Right forelimb (tissue), 1 donor: ENCODE measurements at regions not wholly inside any gene's neighbourhood (a gene's known extent, or its start where the extent isn't known, plus 50 kb on each side); places are given as distances from the start of the nearest gene placed in this dataset.
A peak's percentile ranks its signal among the peaks of the same experiment; 100 is the strongest.

ENCODE experiments used
- DNase-seq: peaks from one replicate; pipeline ENCODE4 v3.0.0-alpha.2; 2018

DNA sequence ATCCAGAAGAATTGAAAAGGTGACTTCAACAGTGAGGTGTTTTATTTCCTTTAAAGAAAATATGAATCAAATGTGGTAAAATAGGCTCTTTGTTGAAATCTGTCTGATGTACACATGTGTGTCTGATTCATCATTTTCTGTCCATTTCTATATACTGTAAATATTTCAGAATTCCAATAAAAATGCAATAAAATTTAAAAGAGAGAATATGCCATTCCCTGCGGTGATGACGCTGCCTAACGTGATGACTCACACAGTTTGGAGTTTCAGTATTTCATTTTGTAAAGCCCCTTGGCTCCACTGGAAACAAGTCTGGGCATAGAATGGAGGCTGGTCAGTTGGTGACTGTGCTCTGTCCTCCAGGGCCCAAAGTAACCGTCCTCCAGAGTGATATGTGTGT is 482.5 kb upstream of the CDH5 start:
- no peak for DNase-seq

DNA sequence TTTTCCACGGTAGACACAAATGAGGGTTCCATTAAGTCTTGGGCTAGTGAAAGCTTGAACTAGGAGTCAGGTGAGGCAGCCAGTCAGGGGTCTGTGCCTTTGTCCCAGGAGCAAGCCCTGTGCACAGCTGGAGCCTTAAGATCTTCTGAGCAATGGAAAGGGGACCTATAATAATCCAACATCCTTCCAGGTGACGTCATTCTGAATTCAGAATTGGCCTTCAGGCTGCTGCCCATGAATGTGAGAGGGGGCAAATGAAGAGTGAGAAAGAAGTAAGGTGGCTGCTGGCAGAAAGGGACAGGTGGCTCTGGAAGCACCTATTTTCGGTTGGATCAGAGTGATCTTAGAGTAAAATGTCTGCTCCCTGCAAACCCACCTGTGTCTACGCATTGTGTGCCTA is 488.1 kb upstream of the CDH5 start:
- no peak for DNase-seq

DNA sequence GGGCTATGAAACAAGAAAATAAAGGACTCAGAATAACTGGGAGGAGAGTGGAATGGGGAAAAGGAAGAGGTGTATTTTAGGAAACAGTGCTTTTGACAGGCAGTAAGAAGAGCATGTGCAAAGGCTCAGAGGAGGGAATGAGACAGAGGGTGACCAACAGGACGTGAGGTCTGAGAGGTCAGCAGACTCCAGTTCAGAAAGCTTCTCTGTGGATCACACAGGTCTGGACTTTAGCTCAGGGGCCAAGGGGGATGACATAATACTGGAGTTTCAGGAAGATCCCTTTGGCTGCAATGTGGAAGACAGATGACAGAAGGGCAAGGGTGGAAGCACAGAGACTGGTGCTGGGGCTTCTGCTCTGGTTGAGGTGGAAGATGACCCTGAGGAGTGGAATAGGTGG is 489.9 kb upstream of the CDH5 start:
- no peak for DNase-seq

DNA sequence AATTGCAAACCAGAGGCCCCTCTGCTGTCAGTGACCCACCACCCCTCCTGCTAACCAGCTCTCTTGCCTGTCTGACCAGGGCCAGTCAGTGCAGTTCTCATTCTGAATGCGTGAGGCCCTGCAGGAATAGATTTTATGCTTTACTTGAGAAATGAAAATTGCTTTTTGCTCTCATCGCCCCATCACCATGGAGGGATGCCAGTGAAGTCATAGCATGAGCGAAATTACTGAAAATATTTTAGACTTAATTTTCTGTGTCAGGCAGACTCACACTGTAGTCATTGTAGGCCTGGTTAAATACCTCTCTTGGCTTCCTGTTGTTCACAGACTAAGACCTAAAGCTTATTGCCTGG is 490.5 kb upstream of the CDH5 start:
- no peak for DNase-seq

DNA sequence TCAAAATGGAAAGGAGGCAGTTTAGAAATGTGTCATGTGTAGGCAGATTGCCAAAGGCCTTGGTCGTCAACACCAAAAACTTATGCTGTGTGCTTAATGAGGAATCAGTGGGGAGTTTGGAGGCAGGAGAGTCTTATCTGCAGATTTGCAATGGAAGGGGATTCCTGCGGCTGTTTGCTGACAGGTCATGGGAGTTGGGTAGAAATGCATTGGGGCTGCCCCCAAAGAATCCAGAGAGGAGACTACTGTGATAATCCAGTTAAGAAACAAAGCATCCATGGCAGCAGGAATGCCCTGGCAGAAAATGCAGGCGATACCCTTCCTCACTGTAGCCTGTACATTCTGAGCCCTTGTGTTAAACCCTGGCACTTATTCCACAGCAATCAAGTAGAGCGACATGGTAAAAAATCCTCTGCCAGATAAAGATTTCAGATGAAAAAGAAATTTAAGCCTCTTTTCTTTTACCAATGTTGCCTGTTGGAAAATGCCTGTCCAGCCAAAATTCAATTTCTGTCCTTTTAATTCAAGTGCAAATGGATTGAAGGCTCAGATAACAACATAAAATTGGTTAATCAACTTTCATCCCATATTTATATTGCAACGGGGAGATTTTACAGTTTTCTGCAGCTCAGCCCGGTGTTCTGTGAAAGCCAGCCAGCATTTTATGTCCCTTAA is 491.0 kb upstream of the CDH5 start:
- no peak for DNase-seq

DNA sequence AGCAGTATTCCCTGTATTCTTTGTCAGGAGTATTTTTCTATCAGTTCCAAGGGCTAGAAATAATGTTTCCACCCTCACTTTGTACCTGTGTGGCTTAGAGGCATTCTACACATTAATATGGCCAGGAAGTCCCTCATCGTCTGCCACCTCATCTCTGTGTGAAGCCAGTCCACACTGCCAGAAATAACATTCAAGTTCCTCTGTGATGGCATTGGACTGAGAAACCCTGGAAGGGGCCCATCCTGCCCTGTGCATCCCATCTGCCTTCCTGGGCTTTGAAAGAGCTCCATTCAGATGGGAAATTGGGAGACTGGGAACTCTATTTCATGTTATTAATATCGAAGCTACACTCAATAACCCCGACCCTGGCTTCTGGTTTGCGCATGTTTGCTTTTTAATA is 497.2 kb upstream of the CDH5 start:
- DNase-seq, result no peak

DNA sequence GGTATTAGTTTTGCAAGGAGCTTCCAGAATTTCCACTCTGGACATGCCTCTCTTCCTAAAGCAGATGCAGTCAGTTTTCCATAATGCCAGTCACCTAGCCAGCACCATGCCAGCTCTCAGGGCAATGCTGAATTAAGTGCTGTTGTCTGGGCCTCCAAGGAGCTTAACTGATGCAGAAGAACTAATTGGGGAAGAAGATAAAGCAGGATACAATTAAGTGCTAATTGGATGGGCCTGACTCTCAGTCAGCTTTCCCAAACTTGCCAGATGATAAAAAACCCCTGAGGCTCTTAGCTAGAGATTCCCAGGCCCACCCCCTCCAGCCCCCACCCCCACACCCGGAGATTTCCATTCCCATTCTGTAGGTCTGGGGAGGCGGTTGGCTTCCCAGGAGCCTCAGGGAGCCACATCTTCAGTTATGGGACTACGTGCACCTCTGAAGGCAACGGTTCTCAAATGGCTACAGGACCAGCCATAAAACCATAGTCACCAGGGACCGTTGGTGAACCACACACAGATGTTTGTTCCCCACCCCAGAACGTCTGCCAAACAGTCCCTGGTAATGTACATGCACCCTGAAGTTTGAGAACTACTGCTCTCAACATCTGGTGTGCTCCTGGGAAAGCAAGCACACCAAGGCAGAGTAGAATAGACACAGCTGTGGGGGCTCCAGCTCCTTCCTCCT is 499.1 kb upstream of the CDH5 start:
- DNase-seq, result no peak

DNA sequence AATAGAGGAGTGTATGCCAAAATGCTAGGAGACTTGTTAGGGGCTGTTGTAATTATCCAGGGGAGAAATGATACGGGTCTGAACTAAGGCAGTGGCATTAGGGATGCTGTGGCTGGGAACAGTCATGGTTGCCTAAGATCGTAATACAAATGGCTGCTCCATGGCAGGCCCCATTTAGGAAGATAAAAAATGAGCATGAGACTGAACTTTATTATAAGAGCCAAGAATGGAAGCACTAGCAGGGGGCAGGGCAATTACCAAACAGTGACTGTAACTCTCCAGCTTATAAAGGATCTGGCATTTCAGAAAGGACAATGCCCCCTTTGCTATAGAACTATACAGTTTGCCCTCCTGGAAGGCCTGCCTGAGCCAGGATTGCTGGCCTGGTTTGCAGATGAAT is 503.3 kb upstream of the CDH5 start:
- no peak for DNase-seq

DNA sequence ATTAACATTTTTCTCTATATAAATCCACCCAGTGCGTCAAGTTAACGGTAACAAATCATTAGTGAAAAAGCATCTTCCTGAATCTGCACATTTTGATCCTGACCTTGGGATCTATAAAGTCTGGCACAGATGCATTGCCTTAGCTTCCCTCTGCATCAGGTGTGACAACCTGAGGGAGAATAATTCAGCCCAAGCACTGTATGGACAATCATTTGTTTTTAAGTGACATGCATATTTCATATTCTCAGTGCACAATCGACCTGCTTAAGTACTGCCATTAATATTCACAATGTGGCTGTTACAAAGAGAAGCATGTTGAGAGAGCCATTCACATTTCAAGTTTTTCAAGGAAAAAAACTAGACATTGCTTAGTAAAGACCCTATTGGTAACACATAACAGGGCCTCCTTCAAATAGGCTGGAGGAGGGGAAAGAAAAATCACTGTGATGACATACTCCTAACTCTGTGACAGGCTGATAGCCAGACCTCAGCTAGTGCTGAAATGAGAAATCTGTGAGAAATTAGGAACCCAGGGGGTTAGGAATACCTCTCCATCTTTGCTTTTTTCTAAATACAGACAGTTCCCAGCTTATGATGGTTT is 505.3 kb upstream of the CDH5 start:
- peak; percentile 5 for DNase-seq

DNA sequence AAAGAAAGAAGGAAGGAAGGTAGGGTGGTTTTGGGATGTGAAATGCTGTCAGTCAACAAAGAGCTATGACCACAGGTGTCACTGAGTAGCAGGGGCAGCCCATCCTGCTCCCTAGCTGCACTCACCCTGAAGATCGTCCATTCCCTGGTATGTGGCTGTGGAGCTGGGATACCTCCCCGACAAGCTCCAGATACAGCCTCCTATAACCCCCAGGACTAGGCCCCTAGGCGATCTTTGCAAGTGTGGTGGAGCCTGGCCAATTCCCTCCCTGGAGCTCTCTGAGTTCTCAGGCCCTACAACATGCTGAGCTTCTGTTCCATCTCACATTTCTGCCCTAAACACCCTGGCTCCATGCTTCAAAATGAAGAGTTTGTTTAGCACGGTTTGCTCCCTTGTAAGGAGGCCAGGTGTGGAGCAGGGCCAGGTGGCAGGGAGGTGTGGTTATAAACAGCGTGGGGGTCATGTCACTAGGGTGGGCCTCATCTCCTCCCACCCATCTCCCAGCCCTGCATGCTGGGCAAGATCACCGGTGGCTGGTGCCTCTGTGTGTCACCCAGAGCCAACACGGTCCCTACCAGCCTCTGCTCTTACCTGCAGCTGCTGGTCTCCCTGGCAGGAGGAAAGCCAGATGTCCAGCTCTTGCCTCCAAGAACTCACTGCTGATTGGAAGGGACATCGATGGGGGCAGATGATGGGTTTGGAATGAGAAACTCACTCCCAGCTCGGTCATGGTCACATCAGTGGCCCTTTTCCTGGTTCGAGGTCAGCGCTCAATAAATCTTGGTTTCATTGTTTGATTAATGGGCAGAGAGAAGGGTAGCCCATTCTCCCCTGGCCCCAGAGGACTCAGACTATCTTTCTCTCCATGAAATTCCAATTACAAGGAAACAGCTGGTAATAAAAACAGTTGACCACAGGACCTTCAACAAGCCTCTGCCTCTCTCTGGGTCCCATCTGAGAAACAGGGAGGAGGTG is 511.0 kb upstream of the CDH5 start:
- peak; percentile 18 for DNase-seq

DNA sequence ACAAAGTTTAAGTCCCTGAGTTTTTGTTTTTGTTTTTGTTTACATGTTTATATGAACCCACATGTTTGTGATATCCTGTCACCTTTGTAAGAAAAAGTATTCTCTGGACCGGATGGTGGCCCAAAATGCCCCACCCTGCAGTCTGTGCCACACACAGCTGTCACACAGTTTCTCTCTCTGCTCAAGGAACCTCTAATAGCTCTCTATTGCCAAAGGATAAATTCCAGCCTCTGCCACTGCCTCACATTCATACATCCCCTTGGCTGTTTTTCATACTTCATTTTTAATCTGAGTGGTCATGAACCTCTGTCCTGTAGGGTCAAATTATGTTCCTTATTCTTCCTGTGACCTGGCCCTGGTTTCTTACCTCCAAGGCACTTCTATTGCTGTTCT is 520.3 kb upstream of the CDH5 start:
- DNase-seq, result peak; percentile 2

DNA sequence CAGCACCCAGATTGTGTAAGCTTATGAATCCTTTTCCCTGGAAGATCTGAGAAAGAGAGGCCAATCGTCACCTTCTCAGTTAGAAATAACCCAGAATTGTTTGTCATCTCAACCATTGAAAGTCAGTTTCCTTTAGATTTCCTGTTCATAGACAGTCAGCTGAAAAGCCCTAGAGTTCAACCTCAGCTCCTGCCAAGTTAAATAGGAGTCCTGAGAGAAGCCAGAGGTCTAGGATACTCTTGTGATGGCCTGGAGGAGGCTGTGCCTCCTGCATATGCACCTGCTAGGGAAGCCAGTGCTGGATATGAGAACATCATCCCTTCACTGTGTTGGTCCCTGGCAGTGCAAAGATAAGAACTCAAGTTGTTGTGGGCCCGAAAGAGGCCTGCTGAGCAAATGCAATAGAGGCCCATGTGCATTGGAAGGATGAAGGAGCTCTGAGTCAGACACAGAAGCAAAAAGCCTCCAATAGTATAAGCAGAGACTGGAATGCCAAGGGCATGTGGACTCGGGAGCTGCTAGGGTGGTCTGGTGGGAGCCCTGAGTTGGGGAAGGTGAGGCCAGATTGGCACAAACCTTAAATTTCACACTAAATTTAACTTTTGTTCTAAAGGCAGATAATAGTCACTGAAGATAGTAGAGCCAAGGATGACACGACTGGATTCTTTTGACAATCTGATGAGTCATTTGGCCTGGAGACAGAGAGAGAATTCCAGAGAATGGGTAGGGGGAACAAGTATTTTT is 520.9 kb upstream of the CDH5 start:
- DNase-seq, result peak; percentile 32

DNA sequence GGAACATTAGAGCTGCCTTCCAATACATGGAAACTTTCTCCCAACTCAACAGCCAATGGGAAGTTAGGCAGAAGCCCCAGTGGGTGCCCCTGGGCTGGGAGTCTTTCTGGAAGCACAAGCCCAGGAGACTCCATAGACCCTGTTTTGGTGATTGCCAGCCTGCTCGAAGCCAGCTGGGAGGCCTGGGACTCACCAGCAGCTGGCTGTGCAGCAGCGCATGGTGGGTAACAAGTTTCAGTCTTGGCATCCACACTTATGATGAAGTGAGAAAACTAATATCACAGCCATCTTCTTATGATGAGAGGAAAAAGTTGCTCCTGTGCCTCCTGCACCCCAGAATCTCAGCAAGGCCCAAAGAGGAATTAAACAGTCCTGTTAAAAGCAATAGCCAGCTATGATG is 522.5 kb upstream of the CDH5 start:
- DNase-seq, result peak; percentile 53

DNA sequence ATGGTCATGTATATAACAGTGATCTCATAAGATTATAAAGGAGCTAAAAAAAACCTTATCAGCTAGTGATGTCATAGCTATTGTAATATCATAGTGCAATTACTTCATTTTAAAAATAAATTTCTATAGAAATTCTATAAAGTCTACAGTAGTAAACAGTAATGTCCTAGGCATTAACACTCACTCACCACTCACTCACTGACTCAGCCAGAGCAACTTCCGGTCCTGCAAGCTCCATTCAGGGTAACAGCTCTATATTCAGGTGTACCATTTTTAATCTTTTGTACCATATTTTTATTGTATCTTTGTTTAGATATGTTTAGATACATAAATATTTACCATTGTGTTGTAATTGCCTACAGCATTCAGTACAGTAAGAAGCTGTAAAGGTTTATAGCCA is 524.4 kb upstream of the CDH5 start:
- DNase-seq, result no peak

DNA sequence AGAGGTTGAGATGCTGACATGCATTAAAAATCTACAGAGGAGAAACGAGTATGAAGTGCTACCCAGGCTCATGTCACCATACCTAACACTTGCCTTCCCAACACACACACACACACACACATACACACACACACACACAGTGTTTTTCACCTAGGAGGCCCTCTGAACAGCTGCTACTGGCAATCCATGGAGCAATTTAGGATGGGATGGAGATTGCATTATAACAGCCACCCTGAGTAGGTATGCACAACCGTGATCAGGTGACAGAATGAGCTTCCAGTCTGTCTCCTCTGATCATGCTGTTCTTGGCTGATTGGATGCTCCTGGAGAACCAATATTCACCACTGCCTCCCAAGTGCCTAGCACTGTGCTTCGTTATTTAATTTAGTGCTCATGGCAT is 528.5 kb upstream of the CDH5 start:
- DNase-seq, result no peak

DNA sequence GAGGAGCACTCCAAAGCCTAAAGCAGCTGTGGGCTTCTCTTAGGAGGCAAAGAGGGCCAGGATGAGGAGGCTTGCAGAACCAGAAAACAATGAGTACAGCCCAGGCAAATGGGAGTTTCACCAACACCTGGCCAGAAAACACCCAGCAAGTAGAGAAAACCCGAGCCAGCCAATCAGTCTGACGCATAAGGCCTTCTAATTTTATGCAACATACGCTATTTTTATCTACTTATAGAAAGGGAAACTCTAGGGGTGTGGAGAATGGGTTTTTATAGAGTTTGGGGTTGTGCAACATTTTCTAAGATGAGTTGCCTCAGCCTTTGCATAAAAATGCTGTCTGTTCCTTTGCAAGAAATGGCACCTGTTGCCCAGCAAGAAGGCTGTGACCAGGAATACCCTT is 529.0 kb upstream of the CDH5 start:
- no peak for DNase-seq

DNA sequence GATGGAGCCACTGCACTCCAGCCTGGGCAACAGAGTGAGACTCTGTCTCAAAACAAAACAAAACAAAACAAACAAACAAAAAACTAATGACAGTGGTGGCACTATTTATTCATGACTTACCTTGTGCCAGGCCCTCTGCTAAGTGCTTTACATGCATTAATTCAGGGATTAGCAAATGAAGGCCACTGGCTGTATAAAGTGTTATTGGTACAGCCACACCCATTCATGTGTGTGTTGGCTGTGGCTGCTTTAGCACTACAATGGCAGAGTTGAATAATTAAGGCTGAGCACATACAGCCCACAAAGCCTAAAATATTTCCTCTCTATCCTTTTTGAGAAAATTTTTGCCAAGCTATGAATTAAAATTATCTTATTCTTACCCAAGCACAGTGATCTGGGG is 531.8 kb upstream of the CDH5 start:
- no peak for DNase-seq

DNA sequence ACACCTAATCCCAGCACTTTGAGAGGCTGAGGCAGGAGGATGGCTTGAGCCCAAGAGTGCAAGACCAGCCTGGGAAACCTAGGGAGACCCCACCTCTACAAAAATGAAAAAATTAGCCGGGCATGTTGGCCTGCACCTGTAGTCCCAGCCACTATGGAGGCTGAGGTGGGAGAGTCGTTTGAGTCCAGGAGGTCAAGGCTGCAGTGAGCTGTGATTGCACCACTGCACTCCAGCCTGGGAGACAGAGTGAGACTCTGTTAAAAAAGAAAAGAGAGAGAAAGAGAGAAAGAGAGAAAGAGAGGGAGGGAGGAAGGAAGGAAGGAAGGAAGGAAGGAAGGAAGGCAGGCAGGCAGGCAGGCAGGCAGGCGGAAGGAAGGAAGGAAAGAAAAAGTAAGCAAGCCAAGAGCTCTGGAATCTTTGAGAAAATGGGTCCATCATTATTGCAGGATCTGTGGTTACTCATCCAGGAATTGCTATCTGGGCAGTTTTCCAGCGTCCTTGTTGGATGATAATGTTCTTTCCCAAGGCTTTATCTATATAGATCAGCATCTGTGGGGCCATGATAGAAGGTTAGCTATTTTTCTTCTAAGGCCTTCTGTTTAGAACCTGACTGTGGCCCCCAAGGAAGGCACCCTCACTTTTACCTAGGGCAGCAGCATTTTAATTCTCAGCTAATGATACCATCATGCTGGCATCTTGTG is 533.2 kb upstream of the CDH5 start:
- DNase-seq, result no peak

DNA sequence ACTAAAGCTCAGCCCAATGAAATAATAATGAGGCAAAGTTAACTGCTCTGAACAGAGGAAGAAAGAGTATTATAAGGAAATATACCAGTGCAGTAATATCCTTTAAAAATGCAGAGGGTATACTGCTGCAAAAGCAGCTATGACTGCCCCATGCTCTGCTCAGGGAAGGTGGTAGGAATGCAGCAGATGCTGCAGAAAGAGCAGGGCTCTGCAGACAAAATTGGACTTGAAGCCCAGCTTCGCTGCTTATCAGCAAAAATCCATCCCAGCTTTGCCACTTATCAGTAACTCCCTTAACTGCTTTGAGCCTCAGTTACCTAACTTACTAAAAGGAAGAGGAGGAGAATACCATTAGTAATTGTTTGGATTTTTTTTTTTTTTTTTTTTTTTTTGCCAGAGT is 533.8 kb upstream of the CDH5 start:
- no peak for DNase-seq

DNA sequence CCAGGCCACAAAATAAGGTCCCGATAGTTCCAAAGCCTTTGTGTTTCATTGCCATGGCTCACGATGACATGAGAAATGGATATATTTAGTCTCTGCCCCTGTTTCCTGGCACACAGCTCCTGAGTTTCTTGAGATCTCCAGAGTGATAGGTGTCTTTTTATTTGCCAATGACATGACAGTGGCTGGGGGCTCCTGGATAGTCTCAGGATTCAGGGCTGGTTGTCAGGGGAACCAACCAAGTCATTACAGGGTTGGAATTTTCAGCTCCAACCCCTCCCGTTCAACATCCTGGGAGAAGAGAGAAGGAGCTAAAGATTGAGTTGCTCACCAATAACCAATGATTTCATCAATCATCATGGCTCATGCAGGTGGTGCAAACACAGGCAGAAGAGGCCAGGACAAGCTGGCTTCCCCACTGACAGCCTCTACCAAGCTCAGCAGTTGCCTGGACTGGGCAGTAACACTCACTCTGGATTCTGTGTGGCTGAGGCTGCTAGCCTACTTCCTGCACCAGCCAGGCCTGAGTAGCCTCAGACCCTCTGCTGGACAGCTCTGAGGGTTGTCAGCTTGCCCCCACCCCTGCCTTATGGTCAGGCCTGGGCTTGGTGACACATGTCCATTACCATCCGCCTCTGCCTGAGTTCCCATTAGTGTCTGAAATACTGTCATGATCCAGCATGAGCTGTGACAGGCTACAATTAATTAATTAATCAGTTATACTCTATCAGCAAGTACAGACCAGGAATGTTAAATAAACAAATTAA is 534.4 kb upstream of the CDH5 start:
- DNase-seq, result no peak

DNA sequence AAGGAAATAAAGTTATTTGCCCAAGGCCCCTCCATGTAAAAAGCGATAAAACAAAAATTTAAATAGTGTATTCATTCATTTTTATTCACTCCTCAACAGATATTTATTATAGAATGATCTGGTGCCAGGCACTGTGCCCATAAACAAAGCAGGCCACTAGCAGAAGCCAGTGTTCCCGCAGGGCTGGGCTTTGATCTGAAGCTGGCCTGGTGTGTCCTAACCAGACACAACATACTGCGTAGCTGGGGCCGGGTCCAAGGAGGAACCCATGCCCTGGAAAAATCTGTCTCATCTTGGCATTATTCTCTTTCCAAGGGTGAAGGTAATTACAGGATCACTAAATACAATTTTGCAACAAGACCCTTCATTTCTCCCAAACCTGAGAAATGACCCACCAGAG is 537.4 kb upstream of the CDH5 start:
- no peak for DNase-seq
